Kidney (tissue), 13 donors: ENCODE measurements at regions not wholly inside any gene's neighbourhood (a gene's known extent, or its start where the extent isn't known, plus 50 kb on each side); places are given as distances from the start of the nearest gene placed in this dataset.

ENCODE experiments used
- DNase-seq, 5 donors: peaks; one replicate each; pipeline ENCODE4 v3.0.0-alpha.2; 2013 to 2020
- FAIRE-seq: peaks from 2 replicates; lab custom pipeline; 2012; peaks lifted over from hg19 to GRCh38; lab: Jason Lieb, UNC
- H3K27ac ChIP-seq, 2 donors: one replicate each; pipeline ENCODE4 v1.7.0; 2013; ENCODE audit warnings: low read depth in 2 of 2, low read length in 2 of 2, inconsistent platforms in 1 of 2
- H3K27me3 ChIP-seq: one replicate; pipeline ENCODE4 v1.7.1; 2013; ENCODE audit warnings: low read length, inconsistent platforms; ENCODE audit not compliant: control insufficient read depth, insufficient read depth
- H3K36me3 ChIP-seq, 3 donors: one replicate each; pipeline versions ENCODE4 v1.7.0 to v1.7.1; 2013; ENCODE audit warnings: low read length in 3 of 3, control low read depth in 1 of 3, inconsistent platforms in 1 of 3; ENCODE audit not compliant: insufficient read depth in 3 of 3, control insufficient read depth in 2 of 3
- H3K4me1 ChIP-seq, 3 donors: one replicate each; pipeline versions ENCODE4 v1.7.0 to v1.7.1; 2013; ENCODE audit warnings: low read length in 3 of 3, inconsistent platforms in 1 of 3, low read depth in 1 of 3; ENCODE audit not compliant: control insufficient read depth in 2 of 3, insufficient read depth in 2 of 3
- H3K4me3 ChIP-seq, 3 donors: one replicate each; pipeline versions ENCODE4 v1.7.0 to v1.8.1; 2013; ENCODE audit warnings: low read length in 3 of 3, control low read depth in 1 of 3, inconsistent platforms in 1 of 3
- H3K9ac ChIP-seq, 3 donors: one replicate each; pipeline versions ENCODE4 v1.7.0 to v1.7.1; 2013; ENCODE audit warnings: low read length in 3 of 3, control low read depth in 1 of 3, inconsistent platforms in 1 of 3
- H3K9me3 ChIP-seq, 3 donors: one replicate each; pipeline versions ENCODE4 v1.7.0 to v1.7.1; 2013; ENCODE audit warnings: low read length in 3 of 3, control low read depth in 1 of 3, inconsistent platforms in 1 of 3; ENCODE audit not compliant: control insufficient read depth in 2 of 3, insufficient read depth in 1 of 3
- intact Hi-C: fragments of 100-400 bp; cut with DNase I; formaldehyde crosslinking; loops from one replicate; pipeline ENCODE4 v1.11.1; 2022
- TF ChIP-seq, protein P1 (sequence below): IDR thresholded peaks from 3 replicates; pipeline ENCODE4 v1.5.1; 2012; ENCODE audit warnings: mild to moderate bottlenecking, moderate library complexity, borderline replicate concordance; ENCODE audit not compliant: insufficient read depth; ENCODE audit errors: extremely low read depth
- donor health status: control.
- donor health status: control.
- donor health status: control.
- donor health status: control.
- donor health status: control.
- donor health status: DM: yes; HTN: yes; CAD: no.
- donor health status: Normal renal cell carcinoma (clear cell type).

GRCh38 chr1:110746644-110747259 lies 72.0 kb upstream of the KCNA3 start:
- TF ChIP-seq, protein P1, sequence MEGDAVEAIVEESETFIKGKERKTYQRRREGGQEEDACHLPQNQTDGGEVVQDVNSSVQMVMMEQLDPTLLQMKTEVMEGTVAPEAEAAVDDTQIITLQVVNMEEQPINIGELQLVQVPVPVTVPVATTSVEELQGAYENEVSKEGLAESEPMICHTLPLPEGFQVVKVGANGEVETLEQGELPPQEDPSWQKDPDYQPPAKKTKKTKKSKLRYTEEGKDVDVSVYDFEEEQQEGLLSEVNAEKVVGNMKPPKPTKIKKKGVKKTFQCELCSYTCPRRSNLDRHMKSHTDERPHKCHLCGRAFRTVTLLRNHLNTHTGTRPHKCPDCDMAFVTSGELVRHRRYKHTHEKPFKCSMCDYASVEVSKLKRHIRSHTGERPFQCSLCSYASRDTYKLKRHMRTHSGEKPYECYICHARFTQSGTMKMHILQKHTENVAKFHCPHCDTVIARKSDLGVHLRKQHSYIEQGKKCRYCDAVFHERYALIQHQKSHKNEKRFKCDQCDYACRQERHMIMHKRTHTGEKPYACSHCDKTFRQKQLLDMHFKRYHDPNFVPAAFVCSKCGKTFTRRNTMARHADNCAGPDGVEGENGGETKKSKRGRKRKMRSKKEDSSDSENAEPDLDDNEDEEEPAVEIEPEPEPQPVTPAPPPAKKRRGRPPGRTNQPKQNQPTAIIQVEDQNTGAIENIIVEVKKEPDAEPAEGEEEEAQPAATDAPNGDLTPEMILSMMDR = no peak

DNA sequence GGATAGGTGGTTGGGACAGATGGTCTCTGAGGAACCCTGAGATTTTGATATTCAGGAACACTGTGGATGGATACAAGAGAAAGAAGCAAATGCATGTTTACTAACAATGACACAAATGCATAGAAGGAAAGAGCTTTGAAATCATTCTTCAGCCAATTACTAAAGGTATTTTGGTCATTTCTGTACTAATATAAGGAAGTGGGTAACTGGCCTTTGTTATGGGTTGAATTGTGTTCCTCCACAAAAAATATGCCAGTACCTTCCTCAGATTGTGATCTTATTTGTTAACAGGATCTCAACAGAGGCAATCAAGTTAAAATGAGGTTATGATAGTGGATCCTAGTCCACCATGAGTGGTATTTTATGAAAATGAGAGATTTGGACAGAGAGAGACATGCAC lies 68.7 kb upstream of the KCNA3 start:
- DNase-seq = no peak
- FAIRE-seq = no peak
- intact Hi-C loops = no loop called here

More at GRCh38 chr1:110746644-110747259, 72.0 kb upstream of the KCNA3 start:
- Histone ChIP-seq H3K9ac (no peak overlapping the region), H3K4me3 (no peak overlapping the region), H3K27me3 (no peaks in the 10 kb centered on the region), H3K36me3 (no peaks in the 10 kb centered on the region), H3K9me3 (no peaks in the 10 kb centered on the region), H3K27ac (no peak overlapping the region), H3K4me1 (no peaks in the 10 kb centered on the region)
- no peak for FAIRE-seq
- peak in 4 of 5 donors; percentile 53 to 85 (median 78) for DNase-seq
- intact Hi-C loops = no loop called here

GRCh38 chr1:110736900-110737605 lies 62.3 kb upstream of the KCNA3 start:
- DNase-seq (no peak), FAIRE-seq (no peak)

More for the DNA sequence above, 68.7 kb upstream of the KCNA3 start:
- no peak overlapping the region for H3K4me3 ChIP-seq
- H3K4me1 ChIP-seq = no peaks in the 10 kb centered on the region
- no peak overlapping the region for H3K9ac ChIP-seq
- H3K27me3 ChIP-seq = no peaks in the 10 kb centered on the region
- H3K36me3 ChIP-seq = no peaks in the 10 kb centered on the region
- H3K9me3 ChIP-seq = no peaks in the 10 kb centered on the region
- no peak overlapping the region for H3K27ac ChIP-seq
- TF ChIP-seq, protein P1 = no peak

More at GRCh38 chr1:110736900-110737605, 62.3 kb upstream of the KCNA3 start:
- H3K27me3 ChIP-seq = no peaks in the 10 kb centered on the region
- H3K4me1 ChIP-seq = no peaks in the 10 kb centered on the region
- intact Hi-C loops = no loop called here
- H3K9ac ChIP-seq = no peak overlapping the region
- H3K9me3 ChIP-seq = no peaks in the 10 kb centered on the region
- H3K4me3 ChIP-seq = no peak overlapping the region
- H3K27ac ChIP-seq = no peak overlapping the region
- H3K36me3 ChIP-seq = no peaks in the 10 kb centered on the region
- TF ChIP-seq, protein P1 = no peak
